Astrocyte of the cerebellum (primary cell): ENCODE measurements at regions not wholly inside any gene's neighbourhood (a gene's known extent, or its start where the extent isn't known, plus 50 kb on each side); places are given as distances from the start of the nearest gene placed in this dataset.

Experiments used
- DNase-seq: peaks from one replicate; pipeline ENCODE4 v3.0.0-alpha.2; 2011; ENCODE audit warnings: low read depth
- H3K4me3 ChIP-seq: 2 replicates; pipeline ENCODE4 v1.5.1; 2011; ENCODE audit warnings: mild to moderate bottlenecking, low read depth, low read length, moderate library complexity
- CTCF ChIP-seq: IDR thresholded peaks from 2 replicates; pipeline ENCODE4 v1.5.1; 2012; ENCODE audit warnings: low read length, low read depth, moderate library complexity, mild to moderate bottlenecking; ENCODE audit errors: missing control alignments
- in situ Hi-C: cut with HindIII; loops from 2 replicates; pipeline ENCODE4 v1.10.0; 2017; ENCODE audit warnings: low sequenced_read_pairs

DNA sequence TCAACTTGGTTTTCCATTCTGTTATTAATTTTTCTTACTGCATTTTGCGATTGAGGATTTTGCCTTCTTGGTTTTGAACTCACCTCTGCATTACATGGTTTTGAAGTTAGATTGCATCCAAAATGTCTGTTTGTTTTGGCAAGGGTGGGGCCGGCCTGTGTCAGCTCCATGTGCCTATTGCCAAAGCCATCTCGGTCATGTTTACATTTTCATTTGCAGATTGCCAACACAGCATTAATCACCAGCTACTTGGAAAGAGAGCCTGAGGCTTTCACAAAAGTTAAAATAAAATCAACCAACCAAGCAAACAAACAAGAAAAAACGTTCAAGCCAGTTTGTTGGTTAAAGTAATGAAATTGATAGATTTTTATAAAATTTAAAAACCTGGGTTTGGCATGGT is 695.8 kb downstream of the TYW1 start:
- no peak for DNase-seq
- in situ Hi-C loops, result loop anchor here (10.0 kb wide), 1 partner anchor 82 kb away; no protein-coding TSS in a partner anchor
- TF ChIP-seq CTCF, result no peak

DNA sequence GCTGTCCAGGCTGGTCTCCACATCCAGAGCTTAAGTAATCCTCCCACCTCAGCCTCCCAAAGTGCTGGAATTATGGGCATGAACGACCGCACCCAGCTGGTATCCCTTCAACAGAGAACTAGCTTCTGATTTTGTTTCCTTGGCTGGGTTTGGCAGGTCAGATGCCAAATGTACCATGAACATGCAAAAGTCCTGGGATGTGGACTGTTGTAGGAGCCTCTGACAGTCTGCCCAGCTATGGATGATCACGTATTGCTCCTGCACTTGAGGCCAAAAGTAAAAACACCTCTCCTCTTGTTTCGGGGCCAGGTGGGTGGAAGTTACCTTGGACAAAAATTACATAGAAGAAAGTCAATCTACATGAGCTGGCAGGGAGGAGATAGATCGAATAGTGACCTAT is 699.5 kb downstream of the TYW1 start:
- in situ Hi-C loops, result loop anchor here (10.0 kb wide), 1 partner anchor 79 kb away; no protein-coding TSS in a partner anchor
- TF ChIP-seq CTCF, result no peak
- no peak overlapping the region for H3K4me3 ChIP-seq
- DNase-seq, result no peak

More for the DNA sequence above, 695.8 kb downstream of the TYW1 start:
- H3K4me3 ChIP-seq, result no peak overlapping the region

DNA sequence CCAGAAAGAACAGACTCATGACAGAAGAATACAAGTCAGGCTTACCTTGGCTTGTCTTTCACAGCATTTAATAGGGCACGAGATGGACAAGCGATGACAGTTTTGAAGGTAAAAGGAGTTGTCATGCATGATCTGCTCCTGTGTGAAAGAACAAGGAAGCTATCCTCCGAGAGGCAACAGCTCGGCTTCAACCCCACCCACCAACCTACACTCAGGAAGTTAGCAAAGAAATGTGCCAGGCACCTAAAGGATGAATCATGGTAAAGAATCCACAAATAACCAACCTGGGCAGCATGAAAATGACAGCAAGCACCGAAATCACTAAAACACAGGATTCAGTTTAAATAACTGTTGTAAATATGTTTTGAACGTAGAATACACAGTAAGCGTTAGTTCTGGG is 700.2 kb downstream of the TYW1 start:
- in situ Hi-C loops, result loop anchor here (10.0 kb wide), 1 partner anchor 78 kb away; no protein-coding TSS in a partner anchor
- no peak overlapping the region for H3K4me3 ChIP-seq
- DNase-seq, result no peak
- TF ChIP-seq CTCF, result no peak

- no peak for TF ChIP-seq CTCF
- DNase-seq, result no peak
- no peak overlapping the region for H3K4me3 ChIP-seq
- in situ Hi-C loops, result loop anchor here (10.0 kb wide), 1 partner anchor 76 kb away; no protein-coding TSS in a partner anchor
Observed at GRCh38 chr7:67698354-67698753, 701.7 kb downstream of the TYW1 start.

DNA sequence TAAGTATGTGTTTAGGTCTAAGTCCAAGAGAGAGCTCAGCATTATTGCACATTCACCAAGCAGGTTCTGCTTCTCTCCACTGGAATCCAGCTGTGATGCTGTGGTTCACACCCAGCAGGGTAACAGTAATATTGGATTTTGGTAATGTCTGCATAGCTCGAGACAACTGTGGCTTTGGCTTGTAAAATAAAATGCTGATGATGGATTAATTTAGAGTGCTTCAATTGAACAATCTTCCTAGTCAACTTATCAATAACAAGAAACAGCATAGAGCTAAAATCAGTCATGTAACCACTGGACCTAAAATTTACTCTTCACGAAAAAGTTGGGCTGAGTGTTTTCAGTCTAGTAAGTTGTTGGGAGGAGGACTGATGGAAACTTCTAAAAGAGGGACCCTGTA is 709.2 kb downstream of the TYW1 start:
- DNase-seq, result no peak
- no peak overlapping the region for H3K4me3 ChIP-seq
- in situ Hi-C loops, result no loop called here
- TF ChIP-seq CTCF, result no peak

DNA sequence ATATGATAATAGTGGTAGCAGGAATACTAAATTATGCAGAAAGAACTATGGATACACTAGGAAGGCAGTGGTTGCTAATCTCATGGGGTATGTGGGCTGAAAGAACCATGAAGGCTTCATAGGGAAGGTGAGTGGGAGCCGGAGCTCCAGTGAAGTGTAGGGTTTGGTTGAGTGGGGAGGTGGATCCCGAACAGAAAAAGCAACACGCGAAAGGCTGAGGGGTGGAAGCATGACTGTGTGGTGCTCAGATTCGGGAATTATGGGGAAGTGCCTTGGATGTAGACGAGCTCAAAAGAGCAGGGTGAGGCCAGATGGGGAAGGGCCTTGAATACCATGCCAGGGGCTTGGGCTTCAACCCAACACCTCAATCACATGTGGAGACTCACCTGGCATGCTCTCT is 715.1 kb downstream of the TYW1 start:
- TF ChIP-seq CTCF, result no peak
- in situ Hi-C loops, result no loop called here
- no peak for DNase-seq
- H3K4me3 ChIP-seq, result no peak overlapping the region

DNA sequence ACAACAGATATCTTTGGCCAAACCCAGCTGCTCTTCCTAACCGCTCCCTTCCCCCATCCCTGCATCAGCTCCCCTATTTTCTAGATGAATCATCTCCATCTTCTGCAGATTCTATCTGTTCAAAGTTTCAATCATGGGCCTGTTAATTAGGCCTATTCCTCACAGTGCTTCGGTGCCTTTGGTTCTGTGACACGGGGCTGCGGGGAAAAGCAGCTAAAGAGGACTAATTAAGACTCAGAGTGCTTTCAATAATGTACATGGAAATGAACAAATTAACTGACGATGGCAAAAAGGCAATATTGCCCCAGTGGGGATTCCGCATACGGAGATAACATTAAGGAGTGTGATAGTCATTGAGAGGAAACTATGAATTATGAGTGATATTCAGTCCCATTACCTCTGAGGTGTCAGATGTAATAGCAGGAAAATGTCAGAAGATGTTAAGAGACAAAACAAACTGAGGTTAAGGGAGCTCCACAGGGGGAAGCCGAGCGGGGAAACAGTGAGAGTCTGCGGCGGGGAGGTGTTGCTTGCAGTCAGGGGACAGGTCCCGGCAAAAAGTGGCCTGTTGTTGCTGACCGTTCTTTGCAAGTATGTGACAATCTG is 716.9 kb downstream of the TYW1 start:
- H3K4me3 ChIP-seq, result no peak overlapping the region
- no peak for TF ChIP-seq CTCF
- DNase-seq, result no peak
- in situ Hi-C loops, result no loop called here
